ENCODE measurements at regions not wholly inside any gene's neighbourhood (a gene's known extent, or its start where the extent isn't known, plus 50 kb on each side); places are given as distances from the start of the nearest gene placed in this dataset.

GRCh38 chr19:32253683-32254508 lies 91.5 kb upstream of the ZNF507 start:
- TF ChIP-seq, protein P1, sequence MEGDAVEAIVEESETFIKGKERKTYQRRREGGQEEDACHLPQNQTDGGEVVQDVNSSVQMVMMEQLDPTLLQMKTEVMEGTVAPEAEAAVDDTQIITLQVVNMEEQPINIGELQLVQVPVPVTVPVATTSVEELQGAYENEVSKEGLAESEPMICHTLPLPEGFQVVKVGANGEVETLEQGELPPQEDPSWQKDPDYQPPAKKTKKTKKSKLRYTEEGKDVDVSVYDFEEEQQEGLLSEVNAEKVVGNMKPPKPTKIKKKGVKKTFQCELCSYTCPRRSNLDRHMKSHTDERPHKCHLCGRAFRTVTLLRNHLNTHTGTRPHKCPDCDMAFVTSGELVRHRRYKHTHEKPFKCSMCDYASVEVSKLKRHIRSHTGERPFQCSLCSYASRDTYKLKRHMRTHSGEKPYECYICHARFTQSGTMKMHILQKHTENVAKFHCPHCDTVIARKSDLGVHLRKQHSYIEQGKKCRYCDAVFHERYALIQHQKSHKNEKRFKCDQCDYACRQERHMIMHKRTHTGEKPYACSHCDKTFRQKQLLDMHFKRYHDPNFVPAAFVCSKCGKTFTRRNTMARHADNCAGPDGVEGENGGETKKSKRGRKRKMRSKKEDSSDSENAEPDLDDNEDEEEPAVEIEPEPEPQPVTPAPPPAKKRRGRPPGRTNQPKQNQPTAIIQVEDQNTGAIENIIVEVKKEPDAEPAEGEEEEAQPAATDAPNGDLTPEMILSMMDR (IDR thresholded peaks at IDR 0.05; ENCODE audit: low read depth, low read length): no peak
- TF ChIP-seq EZH2phosphoT487 (IDR thresholded peaks at IDR 0.05; ENCODE audit: low read depth): no peak

Measured in OCI-LY3 (cell line).